ENCODE measurements at regions not wholly inside any gene's neighbourhood (a gene's known extent, or its start where the extent isn't known, plus 50 kb on each side); places are given as distances from the start of the nearest gene placed in this dataset.

DNA sequence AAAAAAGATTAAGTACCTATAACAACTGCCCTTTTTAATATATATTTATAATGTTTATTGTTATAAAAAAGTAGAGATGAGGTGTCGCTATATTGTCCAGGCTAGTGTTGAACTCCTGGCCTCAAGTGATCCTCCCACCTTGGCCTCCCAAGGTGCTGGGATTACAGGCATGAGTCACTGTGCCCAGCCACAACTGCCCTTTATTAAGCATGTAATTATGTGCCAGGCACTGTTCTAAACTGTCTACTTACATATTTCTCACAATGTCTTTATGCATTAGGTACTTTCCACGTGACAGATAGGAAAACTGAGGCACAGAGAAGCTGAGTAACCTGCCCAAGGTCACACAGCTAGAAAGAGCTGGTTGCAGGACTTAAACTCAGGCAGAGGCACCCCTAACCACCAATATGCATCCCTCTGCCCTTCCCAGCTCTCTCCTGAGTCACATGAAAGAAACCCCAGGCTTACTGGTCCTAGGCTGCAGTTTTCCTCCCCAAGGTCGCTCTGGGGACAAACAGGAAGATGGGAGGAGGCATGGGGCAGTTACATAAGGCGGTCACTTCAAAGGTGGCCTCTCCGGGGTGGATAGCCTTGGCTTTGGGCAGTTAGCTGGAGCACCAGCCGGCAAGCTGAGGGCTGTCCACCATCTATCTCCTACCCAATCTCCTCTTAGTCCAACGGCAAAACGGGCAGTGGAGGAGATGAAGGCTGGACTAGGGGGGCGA, 54.6 kb upstream of the TBX3 start:
- no TSS peak for BruUV-seq (replicated peaks)

More for the DNA sequence above, 54.6 kb upstream of the TBX3 start:
- Histone ChIP-seq H2AFZ (ENCODE audit: low read depth, low read length) (no peak overlapping the region), H3K27me3 (ENCODE audit: control insufficient read depth in 2 of 2, insufficient read depth in 2 of 2, low read length in 2 of 2) (peaks cover 1 to 15% of the 10 kb centered on the region in 2 experiments), H3K4me3 (replicated peaks in 1 of 3; ENCODE audit: insufficient read depth in 1 of 3, low read depth in 1 of 3, low read length in 3 of 3) (no peak overlapping the region), H3K79me2 (ENCODE audit: control insufficient read depth, insufficient read depth, low read length) (no peaks in the 10 kb centered on the region), H3K4me1 (ENCODE audit: control insufficient read depth, extremely low read depth, insufficient read depth, low read length) (no peaks in the 10 kb centered on the region), H3K9ac (replicated peaks; ENCODE audit: extremely low read depth, insufficient read depth, low read length) (no peak overlapping the region), H3K27ac (ENCODE audit: insufficient read depth, low read depth, low read length) (no peak overlapping the region), H3K9me3 (replicated peaks; ENCODE audit: control insufficient read depth, insufficient read depth, low read length) (no peaks in the 10 kb centered on the region), H3K36me3 (ENCODE audit: control insufficient read depth in 2 of 2, extremely low read depth in 1 of 2, insufficient read depth in 2 of 2, low read length in 2 of 2) (no peaks in the 10 kb centered on the region), H3K9me1 (replicated peaks; ENCODE audit: control insufficient read depth, extremely low read depth, insufficient read depth, low read length) (no peaks in the 10 kb centered on the region), H4K20me1 (replicated peaks; ENCODE audit: control insufficient read depth, extremely low read depth, insufficient read depth, low read length) (no peaks in the 10 kb centered on the region), H3K4me2 (ENCODE audit: insufficient read depth, low read length) (no peak overlapping the region)
- intact Hi-C loops (cut with micrococcal nuclease) = no loop called here
- CTCF ChIA-PET = no interaction called here
- TF ChIP-seq POLR2AphosphoS5 (IDR thresholded peaks at IDR 0.05; ENCODE audit: insufficient read depth, low read depth, low read length) (no peak), MYC (IDR thresholded peaks at IDR 0.05; ENCODE audit: low read depth, low read length) (no peak), CTCF (IDR thresholded peaks at IDR 0.05; ENCODE audit: extremely low read depth in 1 of 2, insufficient read depth in 1 of 2, low read depth in 1 of 2, low read length in 2 of 2) (no peak), GATA2 (IDR thresholded peaks at IDR 0.05; ENCODE audit: insufficient read depth, insufficient read length, low read depth, low read length) (no peak), EZH2 (IDR thresholded peaks at IDR 0.05; ENCODE audit: borderline replicate concordance, low read depth, low read length, severe bottlenecking) (no peak), FOS (IDR thresholded peaks at IDR 0.05; ENCODE audit: borderline replicate concordance, insufficient read depth, low read length) (no peak), JUN (IDR thresholded peaks at IDR 0.05; ENCODE audit: borderline replicate concordance, insufficient read depth, insufficient read length, low read depth) (no peak), POLR2A (IDR thresholded peaks at IDR 0.05; ENCODE audit: low read depth, low read length) (no peak)
- TF ChIP-seq, protein P1, sequence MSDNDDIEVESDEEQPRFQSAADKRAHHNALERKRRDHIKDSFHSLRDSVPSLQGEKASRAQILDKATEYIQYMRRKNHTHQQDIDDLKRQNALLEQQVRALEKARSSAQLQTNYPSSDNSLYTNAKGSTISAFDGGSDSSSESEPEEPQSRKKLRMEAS (IDR thresholded peaks at IDR 0.05; ENCODE audit: insufficient read depth, insufficient read length) = no peak
- no peak for FAIRE-seq
- DNase-seq (ENCODE audit: low read depth, low spot score) = no peak
- dilution Hi-C loops (cut with MboI; ENCODE audit: extremely low pct_ligation_motif_present, low sequenced_read_pairs) = no loop called here
- POLR2A ChIA-PET = no interaction called here

Measured in endothelial cell of umbilical vein (primary cell).